HG02759 (cell line): ENCODE measurements at regions not wholly inside any gene's neighbourhood (a gene's known extent, or its start where the extent isn't known, plus 50 kb on each side); places are given as distances from the start of the nearest gene placed in this dataset.

Experiments used
- ATAC-seq: cut with Tn5 transposase; IDR thresholded peaks from one replicate; pipeline ENCODE4 v1.9.1; 2021; ENCODE audit warnings: mild to moderate bottlenecking, moderate library complexity; ENCODE audit not compliant: unreplicated experiment

DNA sequence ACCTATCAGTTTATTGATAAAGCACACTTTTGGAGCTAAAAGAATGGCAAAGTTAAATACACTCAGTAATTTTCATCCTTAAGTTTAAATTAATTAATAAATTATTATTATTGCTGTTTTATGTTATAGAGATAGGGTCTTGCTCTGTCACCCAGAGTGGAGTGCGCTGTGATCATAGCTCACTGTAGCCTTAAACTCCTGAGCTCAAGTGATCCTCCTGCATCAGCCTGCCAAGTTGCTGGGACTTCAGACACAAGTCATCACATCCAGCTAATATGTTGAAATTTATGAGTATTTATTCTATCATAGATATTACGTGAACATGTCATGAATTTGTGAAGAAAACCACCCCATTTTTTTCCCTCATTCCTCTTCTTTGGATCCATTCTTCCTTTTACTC is 64.2 kb downstream of the GJA1 start:
- ATAC-seq, result no peak

DNA sequence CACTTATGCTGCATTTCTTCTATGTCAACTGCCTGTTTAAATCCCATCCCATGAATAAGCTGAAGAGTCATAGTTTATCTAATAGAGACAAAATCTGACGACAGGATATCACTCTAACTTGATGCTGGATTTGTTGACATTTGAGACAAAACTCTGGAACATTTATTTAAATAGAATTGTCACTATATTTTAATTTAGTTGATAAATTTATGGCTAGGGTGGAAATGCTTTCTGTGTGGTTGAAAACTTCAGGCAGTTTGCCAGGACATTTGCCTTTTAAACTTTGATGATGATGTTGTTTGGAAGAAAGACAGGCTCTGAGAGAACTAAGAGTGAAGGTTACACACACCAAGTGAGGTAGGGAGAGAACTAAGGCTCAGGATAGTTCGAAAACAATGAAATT is 68.1 kb downstream of the GJA1 start:
- no peak for ATAC-seq

DNA sequence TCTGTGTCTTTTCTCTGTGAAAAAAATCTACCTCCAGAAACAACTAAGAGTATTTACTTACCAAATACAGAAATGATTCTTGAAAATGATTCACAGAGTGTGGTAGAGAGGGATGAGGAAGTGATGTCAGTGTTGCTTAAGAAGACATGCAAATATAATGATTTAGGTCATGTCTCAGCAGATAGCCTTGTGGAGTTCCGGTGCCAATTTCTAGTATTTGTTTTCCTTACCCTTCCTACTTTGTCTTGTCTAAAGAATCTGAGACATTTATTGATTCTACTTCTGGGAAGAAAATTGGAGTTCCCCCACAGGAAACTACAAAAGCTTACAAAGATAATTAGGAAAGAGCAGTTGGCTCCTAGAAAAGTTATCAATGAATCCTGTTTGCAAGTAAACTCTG is 68.8 kb downstream of the GJA1 start:
- ATAC-seq, result no peak

DNA sequence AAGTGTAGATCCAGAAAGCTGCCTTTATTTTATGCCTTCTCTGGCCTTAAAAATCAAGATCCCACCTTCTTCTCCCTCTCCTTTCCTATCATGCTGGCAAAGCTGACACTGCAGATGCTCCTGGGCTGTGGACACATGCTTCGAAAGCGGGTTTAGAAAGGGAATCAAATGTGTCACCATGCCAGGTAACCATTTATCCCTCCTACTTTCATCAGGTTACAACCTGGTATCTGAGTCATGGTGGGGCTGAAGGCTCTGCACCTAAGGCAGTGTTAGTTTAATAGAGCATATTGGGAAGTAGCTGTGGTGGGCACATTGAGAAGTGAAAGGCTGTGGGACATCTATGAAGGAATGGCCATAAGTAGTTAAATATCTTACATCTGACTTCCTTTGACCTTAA is 69.8 kb downstream of the GJA1 start:
- ATAC-seq, result no peak

DNA sequence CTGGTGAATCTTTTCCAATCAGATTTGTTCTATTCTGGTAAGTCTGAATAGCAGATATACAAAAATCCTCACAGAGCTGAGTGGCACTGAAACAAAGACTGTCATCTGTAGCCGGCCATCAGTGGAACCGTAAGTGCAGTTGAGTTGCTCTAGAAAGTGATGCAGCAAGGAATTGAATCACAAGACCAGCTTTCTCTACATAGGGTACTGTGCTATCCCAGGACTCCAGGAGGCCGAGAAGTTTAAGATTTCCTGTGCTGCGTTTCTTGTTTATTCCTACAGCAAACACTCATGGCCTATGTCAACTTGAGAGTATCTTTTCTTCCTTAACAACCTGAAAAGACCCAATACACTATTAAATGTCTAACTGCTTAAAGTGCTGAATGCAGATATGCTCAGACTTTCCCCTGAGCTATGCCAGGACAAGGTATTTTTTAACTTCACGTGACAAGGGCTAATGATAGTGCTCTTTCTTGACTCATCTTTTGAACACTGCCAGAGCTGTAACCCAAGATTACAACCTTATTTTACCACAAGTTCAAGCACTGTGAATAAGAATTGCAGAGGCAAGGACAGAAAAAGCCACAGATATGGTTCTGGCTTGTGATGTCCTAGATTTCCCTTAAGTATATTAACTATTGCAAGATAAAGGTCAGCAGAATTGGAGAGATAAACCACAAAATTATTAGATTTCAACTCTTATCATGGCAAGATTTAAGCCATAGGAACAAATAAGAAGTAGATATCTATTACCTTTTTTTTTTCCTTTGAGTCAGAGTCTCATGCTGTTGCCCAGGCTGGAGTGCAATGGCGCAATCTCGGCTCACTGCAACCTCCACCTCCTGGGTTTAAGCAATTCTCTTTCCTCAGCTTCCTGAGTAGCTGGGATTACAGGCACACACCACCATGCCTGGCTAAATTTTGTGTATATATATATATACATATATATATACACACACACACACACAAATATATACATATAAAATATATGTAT is 71.6 kb downstream of the GJA1 start:
- ATAC-seq, result no peak

DNA sequence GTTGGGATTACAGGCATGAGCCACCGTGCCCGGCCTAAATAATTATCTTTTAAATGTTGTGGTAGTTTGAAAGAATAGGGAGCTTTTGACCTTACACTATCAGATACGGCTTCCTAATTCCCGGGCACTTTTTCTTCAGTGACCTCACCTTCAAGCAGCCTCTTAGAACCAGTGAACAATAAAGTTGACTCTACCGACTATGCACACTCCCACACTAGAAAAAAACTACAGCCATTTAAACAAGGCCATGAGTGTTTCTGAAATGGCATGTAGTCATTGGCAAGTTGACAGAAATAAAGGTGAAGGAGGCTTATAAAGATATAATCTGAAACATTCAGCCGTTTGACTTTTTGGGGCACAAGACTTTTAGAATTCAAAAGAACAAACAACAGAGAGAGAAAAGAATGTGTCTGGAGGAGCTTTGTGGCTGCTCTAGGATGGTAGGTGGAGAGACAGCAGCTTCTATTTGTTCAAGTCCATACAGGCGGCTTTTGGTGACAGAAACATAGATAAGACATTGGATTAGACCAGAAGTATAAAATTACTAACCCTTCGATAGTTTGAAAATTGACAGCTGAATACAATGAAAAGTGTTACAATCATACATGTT is 75.2 kb downstream of the GJA1 start:
- ATAC-seq, result no peak

DNA sequence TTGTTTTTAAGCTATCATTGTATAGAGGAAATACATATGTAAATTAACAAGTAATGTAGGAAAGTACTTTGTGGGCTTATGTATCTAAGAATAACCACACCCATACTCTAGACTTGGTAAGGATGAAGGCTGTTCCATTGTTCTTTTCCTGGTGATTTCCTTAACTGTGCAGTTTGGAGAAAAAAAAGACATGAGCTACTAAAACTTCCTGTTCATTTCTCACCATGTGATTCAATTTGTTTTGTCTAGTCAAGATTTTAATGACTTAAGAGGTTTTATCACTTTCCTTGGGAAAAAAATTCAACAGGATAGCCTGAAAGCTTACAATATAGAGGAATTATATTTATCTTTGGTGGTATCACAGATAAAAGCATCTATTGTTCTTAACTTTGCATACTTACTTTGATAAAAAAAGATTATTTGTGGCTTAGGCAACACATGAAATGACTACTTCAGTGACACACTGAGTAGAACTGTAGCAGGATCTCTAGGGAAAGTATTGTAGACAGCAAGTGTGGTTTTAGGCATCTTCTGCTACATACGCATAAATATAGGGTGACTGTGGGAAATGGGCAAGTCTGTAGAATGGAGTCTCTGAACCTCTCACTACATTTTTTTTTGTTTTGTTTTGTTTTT is 80.3 kb downstream of the GJA1 start:
- ATAC-seq, result no peak

DNA sequence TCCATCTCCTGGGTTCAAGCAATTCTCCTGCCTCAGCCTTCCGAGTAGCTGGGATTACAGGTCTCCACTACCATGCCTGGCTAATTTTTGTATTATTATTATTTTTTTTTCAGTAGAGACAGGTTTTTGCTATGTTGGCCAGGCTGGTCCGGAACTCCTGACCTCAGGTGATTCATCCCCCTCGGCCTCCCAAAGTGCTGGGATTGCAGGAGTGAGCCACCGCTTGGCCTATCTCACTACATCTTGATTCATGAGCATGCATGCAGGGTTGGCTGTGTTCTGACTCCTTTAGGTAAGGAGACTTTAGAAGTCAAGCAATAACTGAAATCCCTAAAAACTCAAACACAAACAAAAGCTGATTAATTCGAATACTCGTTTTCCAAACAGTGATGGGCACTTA is 80.9 kb downstream of the GJA1 start:
- ATAC-seq, result no peak

DNA sequence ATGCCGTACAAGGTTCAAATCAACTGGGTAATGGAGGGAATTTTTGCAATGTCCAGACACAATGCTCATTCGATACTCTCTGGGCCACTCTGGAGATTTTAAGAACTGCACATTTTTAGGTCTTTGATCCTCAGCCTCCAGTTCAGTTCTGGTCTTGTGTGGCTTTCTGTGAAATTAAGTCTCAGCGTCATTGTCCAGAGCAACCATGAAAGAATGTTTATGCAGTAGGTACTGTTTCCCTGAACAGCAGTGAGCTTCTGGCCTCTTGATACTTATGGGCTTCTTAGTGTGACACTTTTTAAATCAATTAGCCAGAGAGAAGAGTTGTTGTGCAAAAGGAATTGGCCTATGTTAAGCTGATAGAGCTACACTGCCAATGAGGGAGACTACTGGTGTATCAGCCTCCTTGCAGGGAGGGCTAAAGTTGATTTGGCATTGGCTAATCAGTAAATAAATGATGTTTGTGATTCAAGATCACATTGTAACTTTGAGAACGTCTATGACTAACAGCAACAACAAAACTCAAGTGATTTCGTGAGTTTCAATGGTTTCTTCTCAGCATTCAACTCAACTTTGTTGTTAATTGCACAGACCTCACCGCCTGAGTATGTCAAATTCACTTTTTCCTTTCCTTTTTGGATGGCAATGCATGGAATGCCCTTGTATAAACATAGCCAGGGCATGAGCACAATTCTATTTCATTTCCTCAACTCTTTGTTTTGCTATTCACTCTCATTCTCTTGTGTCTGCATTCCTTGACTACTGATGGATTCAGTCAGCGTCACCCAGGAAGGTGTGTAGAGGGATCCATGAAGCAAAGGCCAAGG is 85.1 kb downstream of the GJA1 start:
- no peak for ATAC-seq

DNA sequence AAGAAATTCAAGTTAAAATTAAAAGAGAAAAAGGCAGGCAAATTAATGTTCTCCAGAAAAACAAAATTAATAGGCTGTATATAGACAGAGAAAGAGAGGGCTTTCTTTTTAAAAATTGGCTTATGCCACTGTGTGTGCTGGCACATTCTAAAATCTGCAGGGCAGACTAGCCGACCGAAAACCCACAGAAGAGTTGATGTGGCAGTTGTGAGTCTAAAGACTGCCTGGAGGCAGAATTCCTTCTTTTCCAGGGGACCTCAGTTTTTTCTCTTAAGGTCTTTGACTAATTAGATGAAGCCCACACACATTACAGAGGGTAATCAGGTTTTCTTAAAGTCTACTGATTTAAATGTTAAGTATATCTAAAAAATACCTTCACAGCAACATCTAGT is 85.7 kb downstream of the GJA1 start:
- ATAC-seq, result no peak

DNA sequence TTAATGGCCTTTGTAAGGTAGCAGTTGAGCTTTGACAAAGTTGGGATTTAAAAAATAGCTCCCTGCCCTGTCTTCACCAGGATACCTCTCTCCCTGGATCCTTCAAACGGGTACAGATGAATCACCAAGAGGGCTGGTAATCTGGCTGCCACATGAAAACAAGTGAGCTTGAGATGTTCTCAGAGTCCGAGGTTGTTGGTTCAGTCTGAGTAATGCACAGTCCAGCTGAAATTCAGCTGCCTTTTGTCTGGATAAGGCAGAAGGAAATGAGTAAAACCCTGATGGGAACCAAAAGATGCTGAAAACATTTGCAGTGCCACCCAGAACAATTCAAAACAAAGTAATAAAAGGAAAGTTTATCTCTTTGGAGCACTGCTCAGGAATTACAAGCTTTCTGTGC is 86.8 kb downstream of the GJA1 start:
- ATAC-seq, result no peak

DNA sequence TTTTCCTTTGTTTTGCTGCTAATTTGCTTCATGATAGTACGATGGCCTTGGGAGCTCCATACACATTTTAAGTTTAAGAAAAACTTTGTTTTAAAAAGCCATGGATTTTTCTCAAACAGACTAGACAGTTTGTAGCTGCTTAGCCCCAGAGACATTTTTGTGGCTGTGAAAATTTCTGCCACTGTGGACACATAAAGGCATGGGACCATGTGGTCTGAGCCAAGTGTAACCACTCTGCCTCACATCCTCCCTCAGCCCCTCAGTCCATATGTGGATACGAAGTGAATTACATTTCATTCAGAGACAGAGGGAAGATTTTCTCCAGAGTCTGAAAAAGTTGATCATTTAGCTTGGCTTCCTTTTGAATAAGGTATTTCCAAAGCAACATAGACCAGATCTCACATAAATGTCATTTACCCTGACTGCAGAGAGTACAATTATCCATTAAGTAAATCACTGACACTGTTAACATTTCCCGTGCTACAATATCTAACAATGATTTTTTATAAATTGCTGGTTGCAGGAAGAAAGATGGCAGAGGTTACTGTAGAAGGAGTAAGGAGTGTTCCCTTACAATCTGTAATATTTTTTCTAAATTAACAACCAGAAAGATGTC is 87.4 kb downstream of the GJA1 start:
- no peak for ATAC-seq

DNA sequence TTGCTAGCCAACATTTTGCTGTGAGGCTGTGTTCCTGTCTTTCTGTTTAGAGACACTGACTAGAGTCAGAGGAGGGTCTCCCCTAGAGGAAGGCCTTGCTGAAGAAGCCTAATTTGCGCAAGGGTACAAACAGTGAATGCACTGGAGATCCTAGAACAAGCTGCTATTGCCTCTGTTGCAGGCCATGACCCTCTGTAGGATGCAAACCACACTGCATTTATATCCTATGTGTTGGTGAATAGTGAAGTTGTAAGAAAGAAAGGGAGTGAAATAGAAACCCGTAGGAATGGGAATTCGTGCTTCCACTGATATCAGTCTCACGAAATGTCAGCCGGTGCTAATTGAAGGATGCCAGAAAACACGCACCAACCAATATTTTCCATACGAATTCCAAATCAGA is 88.2 kb downstream of the GJA1 start:
- no peak for ATAC-seq

DNA sequence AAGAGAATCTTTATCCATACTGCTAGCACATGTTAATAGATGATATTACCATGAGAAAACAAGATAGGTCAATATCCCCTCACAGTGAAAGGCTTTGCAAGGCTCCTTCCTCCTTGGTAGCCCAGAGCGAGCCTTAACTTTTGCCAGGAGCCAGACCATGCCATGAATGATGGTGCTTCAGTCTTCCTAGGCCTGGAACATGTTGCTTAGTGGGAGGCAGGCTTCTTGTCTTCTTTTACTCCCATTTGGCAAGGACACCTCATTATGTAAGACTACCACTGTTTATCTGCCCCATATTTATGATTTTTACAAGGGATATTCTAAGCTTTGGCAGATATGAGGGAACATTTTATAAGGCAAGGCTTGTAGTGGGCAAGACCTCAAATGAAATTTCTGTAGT is 90.8 kb downstream of the GJA1 start:
- no peak for ATAC-seq

DNA sequence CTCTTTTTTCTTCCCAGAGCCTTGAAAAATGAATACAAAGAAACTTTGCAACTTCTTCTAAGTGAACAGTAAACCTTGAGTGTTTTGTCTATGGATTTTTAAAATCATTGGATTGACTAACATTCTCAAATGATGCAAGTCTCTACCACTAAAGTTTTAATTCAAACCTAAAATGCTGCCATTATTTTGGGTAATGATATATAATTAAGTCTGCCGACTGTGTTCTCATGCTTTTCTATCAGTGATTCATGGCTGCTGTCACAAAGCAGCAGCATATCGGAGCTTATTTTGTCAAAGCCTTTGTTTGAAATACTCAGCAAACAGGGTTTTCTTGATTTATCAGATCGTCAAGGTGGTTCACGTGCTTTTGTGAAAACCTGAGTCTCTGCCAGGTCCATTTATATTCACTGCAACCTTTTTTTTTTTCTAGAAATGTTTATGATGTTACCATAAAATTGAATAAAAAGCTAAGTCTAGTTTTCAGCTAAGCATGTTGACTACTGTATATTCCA is 96.3 kb downstream of the GJA1 start:
- no peak for ATAC-seq

DNA sequence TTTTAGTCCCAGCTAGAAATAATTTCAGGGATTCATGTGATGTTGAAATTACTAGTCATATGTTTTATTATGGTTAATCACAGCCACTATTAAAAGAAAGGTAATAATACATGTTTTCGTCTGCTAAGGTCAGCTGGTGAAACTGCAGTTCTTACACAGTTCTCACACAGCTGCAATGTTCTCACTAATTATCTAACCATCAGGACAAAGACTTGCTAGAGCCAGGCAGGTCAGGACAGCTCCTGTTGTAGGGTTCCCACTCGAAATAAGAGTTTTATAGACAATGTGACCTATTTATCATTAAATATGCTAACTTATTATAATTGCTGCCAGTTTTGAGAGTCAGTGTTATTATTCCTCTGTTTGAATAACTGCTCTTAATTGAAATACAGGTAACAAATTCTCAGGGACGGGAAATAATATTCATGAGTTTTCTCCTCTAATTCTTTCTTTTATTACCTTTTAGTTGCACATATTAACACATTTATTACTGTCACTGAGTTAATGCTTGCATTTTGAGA is 97.9 kb downstream of the GJA1 start:
- no peak for ATAC-seq

DNA sequence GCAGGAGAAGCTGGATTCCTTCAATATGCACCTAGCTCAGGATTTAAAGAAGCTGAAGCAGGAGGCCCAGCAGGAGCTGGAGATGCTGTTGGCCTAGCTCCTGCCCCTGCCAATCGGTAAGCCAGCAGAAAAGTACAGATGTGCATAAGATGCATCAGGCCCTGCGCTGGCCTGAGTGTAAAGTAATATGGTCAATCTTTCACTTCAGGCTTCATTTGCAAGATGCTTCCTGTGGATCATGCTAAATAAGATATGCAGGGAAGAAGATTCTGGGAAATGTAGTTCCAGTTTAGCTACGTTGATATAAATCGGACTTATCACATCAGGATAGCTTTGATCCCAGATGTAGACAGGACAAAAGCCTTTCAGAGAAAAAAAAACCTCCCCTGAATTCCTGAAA is 100.3 kb downstream of the GJA1 start:
- no peak for ATAC-seq

DNA sequence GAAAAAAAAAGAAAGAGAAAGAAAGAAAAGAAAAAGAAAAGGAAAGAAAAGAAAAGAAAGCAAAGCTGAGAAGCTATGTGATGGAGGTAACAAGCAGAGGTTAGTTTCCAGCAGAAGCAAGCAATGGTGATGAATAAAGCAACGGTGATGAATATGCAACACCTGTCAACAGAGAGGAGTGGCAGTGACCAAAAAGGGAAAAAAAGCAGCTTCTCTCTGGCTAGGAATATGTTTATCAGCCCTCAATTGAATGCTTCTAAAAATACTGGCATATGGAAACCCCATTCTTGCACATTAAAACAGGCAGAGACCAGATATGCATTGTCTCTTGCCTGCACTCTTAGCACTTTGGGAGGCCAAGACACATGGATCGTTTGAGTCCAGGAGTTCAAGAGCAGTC is 100.9 kb downstream of the GJA1 start:
- ATAC-seq, result no peak

DNA sequence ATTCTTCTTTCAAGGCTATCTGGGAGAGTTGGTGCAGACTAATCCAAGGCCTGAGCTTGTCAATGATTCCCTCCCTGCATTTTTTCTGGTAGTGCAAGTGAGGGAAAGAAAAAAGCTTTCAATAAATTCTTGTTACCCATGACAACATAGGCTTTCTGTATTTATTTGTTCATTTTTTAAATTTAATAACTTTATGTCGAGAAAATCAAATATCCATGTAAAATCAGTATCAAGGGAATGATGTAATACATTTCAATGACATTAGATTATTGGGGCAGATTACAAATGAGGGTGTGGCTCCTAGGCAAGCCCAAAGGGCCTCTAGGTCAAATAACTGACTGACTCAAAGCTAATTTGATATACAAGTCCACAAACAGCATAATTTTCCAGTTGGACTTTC is 104.0 kb downstream of the GJA1 start:
- no peak for ATAC-seq

DNA sequence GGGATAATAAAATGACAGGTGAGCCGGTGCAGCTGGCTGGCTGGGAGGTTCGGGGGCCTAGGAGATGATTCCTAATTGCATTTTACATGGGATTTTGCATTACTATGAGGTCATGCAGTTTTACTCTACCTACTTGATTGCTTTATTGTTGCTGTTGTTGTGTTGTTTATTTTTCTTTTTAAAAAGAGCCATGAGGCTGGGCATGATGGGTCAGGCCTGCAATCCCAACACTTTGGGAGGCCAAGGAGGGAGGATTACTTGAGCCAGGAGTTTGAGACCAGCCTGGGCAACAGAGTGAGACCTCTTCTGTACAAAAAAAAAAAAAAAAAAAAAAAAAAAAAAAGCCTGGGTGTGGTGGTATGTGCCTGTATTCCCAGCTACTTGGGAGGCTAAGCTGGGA is 104.8 kb downstream of the GJA1 start:
- ATAC-seq, result no peak
